ENCODE measurements at regions not wholly inside any gene's neighbourhood (a gene's known extent, or its start where the extent isn't known, plus 50 kb on each side); places are given as distances from the start of the nearest gene placed in this dataset.

DNA sequence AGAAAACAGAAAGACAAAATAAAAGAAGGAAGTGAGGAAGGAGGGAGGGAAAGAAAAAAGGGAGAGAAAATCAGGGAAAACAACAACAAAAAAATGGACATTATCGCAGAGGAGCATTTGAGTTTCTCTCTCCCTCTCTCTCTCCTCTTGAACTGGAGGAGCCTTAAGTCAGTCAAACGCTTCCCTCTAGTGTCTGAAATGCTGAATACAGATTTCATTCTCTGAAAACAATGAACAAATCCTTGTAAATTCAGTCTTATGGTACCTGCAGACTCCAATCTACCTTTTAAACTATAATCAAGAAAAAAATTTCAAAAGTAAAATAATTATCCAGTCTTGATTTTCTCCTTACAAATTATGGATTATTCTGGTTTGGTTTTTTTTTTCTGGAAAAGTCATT, 89.2 kb upstream of the PFKP start:
- DNase-seq (ENCODE audit: low read depth): peak; percentile 75
- no peak overlapping the region for H3K4me3 ChIP-seq (ENCODE audit: low read length)
- peak; percentile 82 for TF ChIP-seq CTCF (conservative IDR thresholded peaks at IDR 0.05; ENCODE audit: low read length)

GRCh38 chr10:2974503-2975207, 92.7 kb upstream of the PFKP start:
- H3K4me3 ChIP-seq (ENCODE audit: low read length): no peak overlapping the region
- DNase-seq (ENCODE audit: low read depth): no peak
- no peak for TF ChIP-seq CTCF (conservative IDR thresholded peaks at IDR 0.05; ENCODE audit: low read length)

DNA sequence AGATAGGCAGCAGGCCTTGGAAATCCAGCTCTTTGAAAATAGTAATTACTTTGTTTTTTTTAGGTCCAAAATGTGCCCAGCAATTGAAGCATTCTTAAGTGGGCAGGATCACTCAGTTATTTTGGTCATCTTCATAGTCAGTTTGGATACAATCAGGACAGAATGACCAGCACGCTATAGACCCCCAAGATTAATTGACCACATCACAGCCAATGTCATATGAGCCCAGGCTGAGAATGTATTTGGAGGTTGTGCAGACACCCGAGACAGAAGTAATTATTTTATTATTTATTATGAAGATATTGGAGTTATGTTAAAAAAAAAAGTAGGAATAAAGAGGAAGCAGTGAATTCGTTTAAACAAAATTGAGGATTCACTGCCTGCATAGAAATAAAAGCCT, 93.3 kb upstream of the PFKP start:
- TF ChIP-seq CTCF (conservative IDR thresholded peaks at IDR 0.05; ENCODE audit: low read length): no peak
- H3K4me3 ChIP-seq (ENCODE audit: low read length): no peak overlapping the region
- DNase-seq (ENCODE audit: low read depth): no peak

DNA sequence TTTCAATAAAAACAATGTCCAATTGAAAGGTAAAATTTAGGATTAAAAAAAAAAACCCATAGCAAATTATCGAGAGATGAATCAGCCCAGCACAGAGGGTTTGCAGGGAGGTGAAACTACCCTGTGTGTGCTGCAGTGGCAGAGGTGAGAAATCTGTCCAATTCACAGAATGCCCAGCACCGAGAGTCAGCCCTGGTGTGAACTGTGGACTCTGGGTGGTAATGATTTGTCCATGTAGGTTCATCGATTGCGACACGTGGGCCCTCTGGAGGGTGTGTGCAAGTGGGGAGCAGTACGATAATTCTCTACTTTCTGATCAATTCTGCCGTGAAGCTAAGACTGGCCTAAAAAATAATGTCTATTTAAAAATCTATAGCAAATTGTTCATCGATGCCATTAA, 94.5 kb upstream of the PFKP start:
- no peak overlapping the region for H3K4me3 ChIP-seq (ENCODE audit: low read length)
- no peak for TF ChIP-seq CTCF (conservative IDR thresholded peaks at IDR 0.05; ENCODE audit: low read length)
- no peak for DNase-seq (ENCODE audit: low read depth)

GRCh38 chr10:2972216-2972615, 95.1 kb upstream of the PFKP start:
- H3K4me3 ChIP-seq (ENCODE audit: low read length): no peak overlapping the region
- TF ChIP-seq CTCF (conservative IDR thresholded peaks at IDR 0.05; ENCODE audit: low read length): no peak
- DNase-seq (ENCODE audit: low read depth): no peak

GRCh38 chr10:2970190-2970823, 97.0 kb upstream of the PFKP start:
- DNase-seq (ENCODE audit: low read depth): no peak
- no peak overlapping the region for H3K4me3 ChIP-seq (ENCODE audit: low read length)

More at GRCh38 chr10:2970190-2970823, 97.0 kb upstream of the PFKP start:
- TF ChIP-seq CTCF (conservative IDR thresholded peaks at IDR 0.05; ENCODE audit: low read length): no peak

Data from AG10803 (cell line).